ENCODE measurements at regions not wholly inside any gene's neighbourhood (a gene's known extent, or its start where the extent isn't known, plus 50 kb on each side); places are given as distances from the start of the nearest gene placed in this dataset.

DNA sequence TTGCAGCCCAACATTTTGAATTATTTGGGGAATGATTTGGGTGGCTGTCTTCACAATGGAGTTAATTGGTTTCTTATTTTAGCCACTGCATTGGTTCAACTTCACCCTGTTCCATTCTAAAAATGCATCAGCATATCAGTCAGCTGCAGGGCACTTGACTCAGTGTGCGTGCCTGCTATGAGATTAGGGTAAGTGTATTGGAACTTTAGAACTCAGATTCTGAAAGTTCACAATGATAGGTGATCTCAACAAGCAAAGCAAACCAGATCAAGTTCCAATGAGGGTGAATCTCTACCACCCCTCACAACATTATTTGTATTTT is 265.0 kb downstream of the ZPLD1 start:
- no peak overlapping the region for H3K27ac Mint-ChIP-seq
- no peaks in the 10 kb centered on the region for H3K4me1 Mint-ChIP-seq
- no peaks in the 10 kb centered on the region for H3K36me3 Mint-ChIP-seq

DNA sequence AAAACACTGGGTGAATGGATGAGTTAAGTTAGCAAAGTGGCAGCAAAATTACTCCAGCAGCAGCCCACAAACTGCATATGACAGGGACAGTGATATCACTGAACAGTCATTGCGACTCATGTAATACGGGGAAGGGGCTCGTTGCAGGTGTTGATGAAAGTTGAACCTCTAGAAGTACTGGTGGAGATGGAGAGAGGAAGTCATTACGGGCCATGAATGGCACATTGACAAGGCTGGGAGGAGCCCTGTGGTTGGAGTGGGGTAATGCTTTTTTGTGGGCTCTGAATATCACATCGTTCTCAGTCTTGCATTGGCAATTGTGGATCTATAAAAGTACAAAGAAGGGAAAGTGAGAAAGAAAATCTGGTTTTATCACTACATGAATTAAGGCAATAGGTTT is 278.1 kb downstream of the ZPLD1 start:
- TF ChIP-seq CTCF (IDR thresholded peaks at IDR 0.05) (no peak), EZH2phosphoT487 (IDR thresholded peaks at IDR 0.05) (no peak)
- Histone ChIP-seq H3K4me3 (no peak overlapping the region), H3K27me3 (no peaks in the 10 kb centered on the region), H3K9ac (no peak overlapping the region), H3K79me2 (ENCODE audit: low read depth) (no peaks in the 10 kb centered on the region), H3K4me1 (no peaks in the 10 kb centered on the region), H3K9me3 (ENCODE audit: low read depth) (no peaks in the 10 kb centered on the region), H3K27ac (no peak overlapping the region), H2AFZ (replicated peaks) (no peak overlapping the region), H3F3A (ENCODE audit: low read depth) (no peaks in the 10 kb centered on the region), H3K4me2 (no peak overlapping the region), H3K36me3 (no peaks in the 10 kb centered on the region), H4K20me1 (ENCODE audit: low read depth) (no peaks in the 10 kb centered on the region)
- H3K27me3 Mint-ChIP-seq (ENCODE audit: insufficient read depth, low read depth), result no peaks in the 10 kb centered on the region
- H3K4me1 Mint-ChIP-seq, result no peaks in the 10 kb centered on the region
- no peaks in the 10 kb centered on the region for H3K9me3 Mint-ChIP-seq
- no peak overlapping the region for H3K27ac Mint-ChIP-seq
- DNase-seq (ENCODE audit: low spot score), result no peak
- H3K4me3 Mint-ChIP-seq, result no peak overlapping the region
- no peaks in the 10 kb centered on the region for H3K36me3 Mint-ChIP-seq

More for the DNA sequence above, 265.0 kb downstream of the ZPLD1 start:
- Histone ChIP-seq H4K20me1 (ENCODE audit: low read depth) (no peaks in the 10 kb centered on the region), H3K9me3 (ENCODE audit: low read depth) (no peaks in the 10 kb centered on the region), H3K4me2 (no peak overlapping the region), H3K4me1 (no peaks in the 10 kb centered on the region), H2AFZ (replicated peaks) (no peak overlapping the region), H3K79me2 (ENCODE audit: low read depth) (no peaks in the 10 kb centered on the region), H3K27me3 (no peaks in the 10 kb centered on the region), H3K27ac (no peak overlapping the region), H3K36me3 (no peaks in the 10 kb centered on the region), H3K4me3 (no peak overlapping the region), H3F3A (ENCODE audit: low read depth) (no peaks in the 10 kb centered on the region), H3K9ac (no peak overlapping the region)
- Mint-ChIP-seq H3K9me3 (peaks cover 2% of the 10 kb centered on the region), H3K27me3 (ENCODE audit: insufficient read depth, low read depth) (peaks cover 2% of the 10 kb centered on the region), H3K4me3 (no peak overlapping the region)
- DNase-seq (ENCODE audit: low spot score), result no peak
- no peak for TF ChIP-seq CTCF (IDR thresholded peaks at IDR 0.05)
- no peak for TF ChIP-seq EZH2 (IDR thresholded peaks at IDR 0.05)
- TF ChIP-seq EZH2phosphoT487 (IDR thresholded peaks at IDR 0.05), result no peak

DNA sequence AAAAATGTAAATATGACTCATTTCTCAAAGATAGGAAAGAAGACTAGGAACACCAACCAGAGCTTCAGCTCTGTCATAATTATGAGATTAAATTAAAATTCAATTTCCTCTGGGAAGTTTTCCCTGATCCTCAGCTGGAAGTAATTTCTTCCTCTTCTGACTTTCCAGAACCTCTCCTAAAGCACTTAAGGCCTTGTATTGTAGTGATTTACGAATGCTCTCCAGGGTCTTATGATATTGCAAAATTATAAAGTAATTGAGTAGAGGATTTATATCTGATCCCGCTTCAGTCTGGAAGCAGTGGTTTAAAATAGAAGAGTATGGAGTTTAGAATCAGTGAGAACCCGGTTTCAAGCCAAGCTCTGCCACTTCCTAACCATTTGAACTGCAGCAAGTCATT is 279.8 kb downstream of the ZPLD1 start:
- H3K4me1 Mint-ChIP-seq, result peaks cover 3% of the 10 kb centered on the region
- no peak overlapping the region for H3K27ac ChIP-seq
- TF ChIP-seq CTCF (IDR thresholded peaks at IDR 0.05), result no peak
- no peak for TF ChIP-seq EZH2phosphoT487 (IDR thresholded peaks at IDR 0.05)
- no peak for TF ChIP-seq EZH2 (IDR thresholded peaks at IDR 0.05)
- no peak overlapping the region for H3K4me3 Mint-ChIP-seq
- H3K9ac ChIP-seq, result no peak overlapping the region
- H3K4me3 ChIP-seq, result no peak overlapping the region
- H3K27me3 ChIP-seq, result no peaks in the 10 kb centered on the region
- H3K36me3 Mint-ChIP-seq, result no peaks in the 10 kb centered on the region
- no peak for DNase-seq (ENCODE audit: low spot score)
- H3K36me3 ChIP-seq, result no peaks in the 10 kb centered on the region
- no peaks in the 10 kb centered on the region for H3K79me2 ChIP-seq (ENCODE audit: low read depth)
- H3K27ac Mint-ChIP-seq, result no peak overlapping the region
- H3K27me3 Mint-ChIP-seq (ENCODE audit: insufficient read depth, low read depth), result no peaks in the 10 kb centered on the region
- H3K4me1 ChIP-seq, result no peaks in the 10 kb centered on the region
- no peaks in the 10 kb centered on the region for H3K9me3 ChIP-seq (ENCODE audit: low read depth)
- no peaks in the 10 kb centered on the region for H3K9me3 Mint-ChIP-seq
- H2AFZ ChIP-seq (replicated peaks), result no peak overlapping the region
- no peaks in the 10 kb centered on the region for H4K20me1 ChIP-seq (ENCODE audit: low read depth)
- H3K4me2 ChIP-seq, result no peak overlapping the region
- H3F3A ChIP-seq (ENCODE audit: low read depth), result no peaks in the 10 kb centered on the region

Data from neural progenitor cell (in vitro differentiated cells).